IMR-90 (cell line): ENCODE measurements at regions not wholly inside any gene's neighbourhood (a gene's known extent, or its start where the extent isn't known, plus 50 kb on each side); places are given as distances from the start of the nearest gene placed in this dataset.

Experiments
- ATAC-seq: fragments of 200-7000 bp; cut with Tn5 transposase; 2 replicates; pipeline ENCODE4 v1.9.1; 2020; ENCODE audit warnings: low read depth, mild to moderate bottlenecking, moderate library complexity
- BruUV-seq: library from RNA; stranded (reverse); fragments of 400-500 nt; replicated peaks from 2 replicates; lab custom pipeline; 2021; lab: Mats Ljungman, UMichigan
- CTCF ChIA-PET: fragments of 300-600 bp; formaldehyde crosslinking; extraction: SDS; loops from one replicate; lab custom pipeline; 2021; ENCODE audit warnings: antibody characterized with exemption; lab: Yijun Ruan, JAX
- POLR2A ChIA-PET: fragments of 300-600 bp; sonication (Branson Sonifier 250); formaldehyde crosslinking; loops from one replicate; lab custom pipeline; 2022; ENCODE audit warnings: antibody characterized with exemption; ENCODE audit not compliant: unreplicated experiment; lab: Charles Lee
- DNase-seq: peaks from one replicate; pipeline ENCODE4 v3.0.0; 2013
- H2AFZ ChIP-seq: replicated peaks from 2 replicates; pipeline ENCODE3; 2013; ENCODE audit warnings: low read length, mild to moderate bottlenecking; ENCODE audit not compliant: poor library complexity
- H2AK5ac ChIP-seq: 2 replicates; pipeline ENCODE4 v1.6.1; 2013; ENCODE audit warnings: low read depth, low read length, inconsistent platforms
- H2AK9ac ChIP-seq: replicated peaks from 2 replicates; pipeline ENCODE3; 2013; ENCODE audit warnings: mild to moderate bottlenecking, low read depth, low read length, moderate library complexity; ENCODE audit not compliant: poor library complexity
- H2BK120ac ChIP-seq: 2 replicates; pipeline ENCODE4 v1.6.1; 2013; ENCODE audit warnings: low read depth, low read length, inconsistent platforms
- H2BK15ac ChIP-seq: 3 replicates; pipeline ENCODE4 v1.6.1; 2013; ENCODE audit warnings: low read depth, low read length, inconsistent platforms
- H2BK20ac ChIP-seq: 2 replicates; pipeline ENCODE4 v1.6.1; 2013; ENCODE audit warnings: low read depth, mild to moderate bottlenecking, inconsistent platforms, low read length, moderate library complexity
- H2BK5ac ChIP-seq: 2 replicates; pipeline ENCODE4 v1.6.1; 2013; ENCODE audit warnings: mild to moderate bottlenecking, low read depth, low read length, inconsistent platforms; ENCODE audit not compliant: poor library complexity, severe bottlenecking
- H3K14ac ChIP-seq: replicated peaks from 2 replicates; pipeline ENCODE4 v1.6.1; 2013; ENCODE audit warnings: low read depth, low read length, inconsistent platforms
- H3K18ac ChIP-seq: 2 replicates; pipeline ENCODE4 v1.6.1; 2013; ENCODE audit warnings: low read depth, low read length, control low read depth
- H3K23ac ChIP-seq: 2 replicates; pipeline ENCODE4 v1.6.1; 2013; ENCODE audit warnings: low read depth, low read length, inconsistent platforms
- H3K27ac ChIP-seq: 2 replicates; pipeline ENCODE4 v1.5.1; 2013; ENCODE audit warnings: mild to moderate bottlenecking, control low read depth, low read length; ENCODE audit not compliant: insufficient read depth
- H3K27me3 ChIP-seq: 2 replicates; pipeline ENCODE4 v1.6.1; 2013; ENCODE audit warnings: low read length; ENCODE audit not compliant: control insufficient read depth, insufficient read depth
- H3K36me3 ChIP-seq: 2 replicates; pipeline ENCODE4 v1.6.1; 2013; ENCODE audit warnings: low read length, mixed read lengths; ENCODE audit not compliant: control insufficient read depth, insufficient read depth
- H3K4ac ChIP-seq: 2 replicates; pipeline ENCODE4 v1.6.1; 2013; ENCODE audit warnings: low read depth, low read length, inconsistent platforms
- H3K4me1 ChIP-seq: 2 replicates; pipeline ENCODE4 v1.6.1; 2013; ENCODE audit warnings: low read length, mixed read lengths; ENCODE audit not compliant: control insufficient read depth, insufficient read depth
- H3K4me2 ChIP-seq: 2 replicates; pipeline ENCODE4 v1.6.1; 2013; ENCODE audit warnings: low read depth, mild to moderate bottlenecking, control low read depth, low read length, moderate library complexity
- H3K4me3 ChIP-seq: 2 replicates; pipeline ENCODE4 v1.5.1; 2013; ENCODE audit warnings: low read depth, mild to moderate bottlenecking, control low read depth, low read length, moderate library complexity; ENCODE audit not compliant: insufficient read depth
- H3K56ac ChIP-seq: 2 replicates; pipeline ENCODE4 v1.6.1; 2013; ENCODE audit warnings: low read length, inconsistent platforms; ENCODE audit not compliant: insufficient read depth; ENCODE audit errors: extremely low read depth
- H3K79me1 ChIP-seq, 2 experiments: 2 replicates each; pipeline ENCODE4 v1.6.1; 2013; ENCODE audit warnings: low read length in 2 of 2, inconsistent platforms in 1 of 2, low read depth in 1 of 2
- H3K9ac ChIP-seq: 2 replicates; pipeline ENCODE4 v1.6.1; 2013; ENCODE audit warnings: low read depth, low read length, control low read depth
- H3K9me1 ChIP-seq: 2 replicates; pipeline ENCODE4 v1.6.1; 2013; ENCODE audit warnings: low read length, inconsistent platforms; ENCODE audit not compliant: insufficient read depth
- H3K9me3 ChIP-seq: 2 replicates; pipeline ENCODE4 v1.6.1; 2013; ENCODE audit warnings: low read length; ENCODE audit not compliant: control insufficient read depth, insufficient read depth
- H4K20me1 ChIP-seq: 2 replicates; pipeline ENCODE4 v1.6.1; 2013; ENCODE audit warnings: low read length, inconsistent platforms; ENCODE audit not compliant: insufficient read depth
- H4K5ac ChIP-seq: 2 replicates; pipeline ENCODE4 v1.6.1; 2013; ENCODE audit warnings: mild to moderate bottlenecking, low read depth, low read length, control low read depth
- H4K8ac ChIP-seq, 2 experiments: 2 replicates each; pipeline ENCODE4 v1.6.1; 2013; ENCODE audit warnings: low read depth in 2 of 2, low read length in 2 of 2, control low read depth in 1 of 2, inconsistent platforms in 1 of 2
- H4K91ac ChIP-seq: 2 replicates; pipeline ENCODE4 v1.6.1; 2013; ENCODE audit warnings: low read depth, low read length, inconsistent platforms; ENCODE audit not compliant: insufficient read depth
- BHLHE40 ChIP-seq: fragments of 150-350 bp; IDR thresholded peaks from 2 replicates; pipeline ENCODE4 v1.6.1; 2016; ENCODE audit warnings: mild to moderate bottlenecking, low read depth, low read length
- CEBPB ChIP-seq: IDR thresholded peaks from 2 replicates; pipeline ENCODE4 v1.6.1; 2012; ENCODE audit warnings: low read depth, low read length, improper control_type of control experiment
- CHD1 ChIP-seq: IDR thresholded peaks from 2 replicates; pipeline ENCODE4 v1.6.1; 2012; ENCODE audit warnings: low read depth, low read length, improper control_type of control experiment
- CTCF ChIP-seq: conservative IDR thresholded peaks from 2 replicates; pipeline ENCODE4 v1.5.1; 2012; ENCODE audit warnings: mild to moderate bottlenecking, low read depth, low read length, improper control_type of control experiment
- FOS ChIP-seq: fragments of 150-350 bp; IDR thresholded peaks from 2 replicates; pipeline ENCODE4 v1.6.1; 2016; ENCODE audit warnings: low read depth, low read length
- MAZ ChIP-seq: IDR thresholded peaks from 2 replicates; pipeline ENCODE4 v1.6.1; 2012; ENCODE audit warnings: low read depth, mild to moderate bottlenecking, low read length, improper control_type of control experiment, moderate library complexity, borderline replicate concordance
- MXI1 ChIP-seq: IDR thresholded peaks from 2 replicates; pipeline ENCODE4 v1.6.1; 2012; ENCODE audit warnings: low read depth, mild to moderate bottlenecking, low read length, moderate library complexity, borderline replicate concordance
- NFE2L2 ChIP-seq: fragments of 150-350 bp; IDR thresholded peaks from 2 replicates; pipeline ENCODE4 v1.6.1; 2016; ENCODE audit warnings: low read depth, mild to moderate bottlenecking, low read length
- POLR2A ChIP-seq: IDR thresholded peaks from 2 replicates; pipeline ENCODE4 v1.6.1; 2012; ENCODE audit warnings: mild to moderate bottlenecking, low read depth, low read length
- RAD21 ChIP-seq: IDR thresholded peaks from 2 replicates; pipeline ENCODE4 v1.6.1; 2012; ENCODE audit warnings: low read length, improper control_type of control experiment
- RCOR1 ChIP-seq: IDR thresholded peaks from 2 replicates; pipeline ENCODE4 v1.6.1; 2012; ENCODE audit warnings: mild to moderate bottlenecking, low read length, improper control_type of control experiment; ENCODE audit not compliant: insufficient replicate concordance
- RFX5 ChIP-seq: IDR thresholded peaks from 2 replicates; pipeline ENCODE4 v1.8.0; 2012; ENCODE audit warnings: low read depth, mild to moderate bottlenecking, low read length, moderate library complexity
- USF2 ChIP-seq: fragments of 150-350 bp; IDR thresholded peaks from 2 replicates; pipeline ENCODE4 v1.6.1; 2017; ENCODE audit warnings: mild to moderate bottlenecking, antibody characterized with exemption, low read length, low read depth
- WGBS, 2 experiments: methylation state at CpG; one replicate each; pipeline versions ENCODE4 v1.1.5 to v1.1.7; 2013; ENCODE audit warnings: missing lambda C conversion rate in 2 of 2; ENCODE audit not compliant: insufficient read length in 1 of 2; ENCODE audit errors: extremely low coverage in 2 of 2; 5-methylcytosine and 5-hydroxymethylcytosine counted together
- dilution Hi-C: fragments of 300-500 bp; cut with HindIII; formaldehyde crosslinking; loops from one replicate; pipeline ENCODE4 v1.14.3; 2018; ENCODE audit warnings: low sequenced_read_pairs; ENCODE audit not compliant: unreplicated experiment
- in situ Hi-C: fragments of 300-500 bp; cut with MboI; formaldehyde crosslinking; loops from 3 replicates; pipeline ENCODE4 v1.14.3; 2019; ENCODE audit warnings: low sequenced_read_pairs, inconsistent platforms, mixed read lengths
- intact Hi-C: fragments of 100-400 bp; cut with micrococcal nuclease; formaldehyde crosslinking; loops from 2 replicates; pipeline ENCODE4 v1.10.0; 2022

- no peak overlapping the region for H2BK120ac ChIP-seq
- H2BK20ac ChIP-seq = no peak overlapping the region
- no peak overlapping the region for H3K4ac ChIP-seq
- no peak overlapping the region for H2AK9ac ChIP-seq
- no peak overlapping the region for H3K27ac ChIP-seq
- no peak overlapping the region for H2BK15ac ChIP-seq
- no peak overlapping the region for H3K4me3 ChIP-seq
- no peaks in the 10 kb centered on the region for H4K20me1 ChIP-seq
- intact Hi-C loops (no loop called here), dilution Hi-C loops (no loop called here), in situ Hi-C loops (no loop called here)
- TF ChIP-seq RFX5 = no peak
- no peak for TF ChIP-seq CEBPB
- no peak for TF ChIP-seq POLR2A
- no peak for TF ChIP-seq FOS
- TF ChIP-seq CHD1 = no peak
- TF ChIP-seq MXI1 = no peak
- TF ChIP-seq CTCF = no peak
- no peak for TF ChIP-seq BHLHE40
- no peak for TF ChIP-seq RCOR1
- TF ChIP-seq NFE2L2 = no peak
- no peak for TF ChIP-seq RAD21
- no peak for TF ChIP-seq USF2
- TF ChIP-seq MAZ = no peak
- ChIA-PET POLR2A (no interaction called here), CTCF (no interaction called here)
- no peak overlapping the region for H3K18ac ChIP-seq
- no peaks in the 10 kb centered on the region for H3K79me1 ChIP-seq
- BruUV-seq = no TSS peak
- H3K4me1 ChIP-seq = no peaks in the 10 kb centered on the region
- no CpG with 5 or more reads among the region's 5 CpGs for WGBS, 2 experiments
- H3K23ac ChIP-seq = no peak overlapping the region
- H3K9me1 ChIP-seq = no peaks in the 10 kb centered on the region
- H3K9me3 ChIP-seq = no peaks in the 10 kb centered on the region
- H3K4me2 ChIP-seq = no peak overlapping the region
- no peak overlapping the region for H4K5ac ChIP-seq
- no peak overlapping the region for H3K56ac ChIP-seq
- H3K36me3 ChIP-seq = no peaks in the 10 kb centered on the region
- DNase-seq = no peak
- no peak overlapping the region for H2AK5ac ChIP-seq
- no peak overlapping the region for H3K9ac ChIP-seq
- H3K27me3 ChIP-seq = no peaks in the 10 kb centered on the region; the same call in 1 of the 2 replicates
- no peak for ATAC-seq
- H2AFZ ChIP-seq = no peak overlapping the region
- H4K91ac ChIP-seq = no peak overlapping the region
- no peak overlapping the region for H2BK5ac ChIP-seq
- no peak overlapping the region for H4K8ac ChIP-seq
- H3K14ac ChIP-seq = no peak overlapping the region
These were observed 298.6 kb downstream of the UBE3D start for GRCh38 chr6:82767037-82767436.
